ENCODE measurements at regions not wholly inside any gene's neighbourhood (a gene's known extent, or its start where the extent isn't known, plus 50 kb on each side); places are given as distances from the start of the nearest gene placed in this dataset.

- no peak overlapping the region for H3K4me3 ChIP-seq (ENCODE audit: insufficient read depth, low read depth, low read length)
- no peak overlapping the region for H2BK5ac ChIP-seq (ENCODE audit: low read depth, low read length, poor library complexity, severe bottlenecking)
- no peak overlapping the region for H2BK15ac ChIP-seq (ENCODE audit: low read depth, low read length)
- no peaks in the 10 kb centered on the region for H3K79me1 ChIP-seq (ENCODE audit: low read depth in 1 of 2, low read length in 2 of 2)
- H3K23ac ChIP-seq (ENCODE audit: low read depth, low read length), result no peak overlapping the region
- peak overlapping the region; percentile 67 for H2AFZ ChIP-seq (replicated peaks; ENCODE audit: low read length, poor library complexity)
- H3K4me1 ChIP-seq (ENCODE audit: control insufficient read depth, insufficient read depth, low read length), result peaks cover 6% of the 10 kb centered on the region
- H2AK5ac ChIP-seq (ENCODE audit: low read depth, low read length), result no peak overlapping the region
- H3K9me1 ChIP-seq (ENCODE audit: insufficient read depth, low read length), result no peaks in the 10 kb centered on the region
- dilution Hi-C loops (cut with HindIII; ENCODE audit: low sequenced_read_pairs, unreplicated experiment) (no loop called here), in situ Hi-C loops (cut with MboI; ENCODE audit: low sequenced_read_pairs) (no loop called here), intact Hi-C loops (cut with micrococcal nuclease) (no loop called here)
- H4K8ac ChIP-seq (ENCODE audit: low read depth in 2 of 2, low read length in 2 of 2), result peak overlapping the region in 1 of 2 experiments; percentile 12; a peak in 1 of 4 replicates
- 0 out of 2 replicates have a peak overlapping the region, but pooled peaks have one; percentile 19 for H2BK120ac ChIP-seq (ENCODE audit: low read depth, low read length)
- CTCF ChIA-PET, result no interaction called here
- no peak overlapping the region for H3K4me2 ChIP-seq (ENCODE audit: low read depth, low read length)
- peak overlapping the region; percentile 16; the same call in 1 of the 2 replicates for H4K91ac ChIP-seq (ENCODE audit: insufficient read depth, low read depth, low read length)
- TF ChIP-seq POLR2A (IDR thresholded peaks at IDR 0.05; ENCODE audit: low read depth, low read length) (no peak), RCOR1 (IDR thresholded peaks at IDR 0.05; ENCODE audit: insufficient replicate concordance, low read length) (no peak), SMC3 (IDR thresholded peaks at IDR 0.05; ENCODE audit: low read depth, low read length) (no peak), NFE2L2 (IDR thresholded peaks at IDR 0.05; ENCODE audit: low read depth, low read length) (no peak), BHLHE40 (IDR thresholded peaks at IDR 0.05; ENCODE audit: low read depth, low read length) (no peak), MAFK (IDR thresholded peaks at IDR 0.05; ENCODE audit: low read depth, low read length) (no peak), CEBPB (IDR thresholded peaks at IDR 0.05; ENCODE audit: low read depth, low read length) (no peak)
- TF ChIP-seq, protein P1, sequence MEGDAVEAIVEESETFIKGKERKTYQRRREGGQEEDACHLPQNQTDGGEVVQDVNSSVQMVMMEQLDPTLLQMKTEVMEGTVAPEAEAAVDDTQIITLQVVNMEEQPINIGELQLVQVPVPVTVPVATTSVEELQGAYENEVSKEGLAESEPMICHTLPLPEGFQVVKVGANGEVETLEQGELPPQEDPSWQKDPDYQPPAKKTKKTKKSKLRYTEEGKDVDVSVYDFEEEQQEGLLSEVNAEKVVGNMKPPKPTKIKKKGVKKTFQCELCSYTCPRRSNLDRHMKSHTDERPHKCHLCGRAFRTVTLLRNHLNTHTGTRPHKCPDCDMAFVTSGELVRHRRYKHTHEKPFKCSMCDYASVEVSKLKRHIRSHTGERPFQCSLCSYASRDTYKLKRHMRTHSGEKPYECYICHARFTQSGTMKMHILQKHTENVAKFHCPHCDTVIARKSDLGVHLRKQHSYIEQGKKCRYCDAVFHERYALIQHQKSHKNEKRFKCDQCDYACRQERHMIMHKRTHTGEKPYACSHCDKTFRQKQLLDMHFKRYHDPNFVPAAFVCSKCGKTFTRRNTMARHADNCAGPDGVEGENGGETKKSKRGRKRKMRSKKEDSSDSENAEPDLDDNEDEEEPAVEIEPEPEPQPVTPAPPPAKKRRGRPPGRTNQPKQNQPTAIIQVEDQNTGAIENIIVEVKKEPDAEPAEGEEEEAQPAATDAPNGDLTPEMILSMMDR (conservative IDR thresholded peaks at IDR 0.05; ENCODE audit: low read depth, low read length), result no peak
- 48% methylated on average over 4 of the region's 8 CpGs; no CpG with 5 or more reads in 1 of the 2 experiments for WGBS, 2 experiments (ENCODE audit: extremely low coverage in 2 of 2, insufficient read length in 1 of 2)
- no peak overlapping the region for H3K9ac ChIP-seq (ENCODE audit: low read depth, low read length)
- DNase-seq, result no peak
- no peaks in the 10 kb centered on the region for H3K9me3 ChIP-seq (ENCODE audit: control insufficient read depth, insufficient read depth, low read length)
- H3K36me3 ChIP-seq (ENCODE audit: control insufficient read depth, insufficient read depth, low read length), result no peaks in the 10 kb centered on the region
- no peak overlapping the region for H3K27ac ChIP-seq (ENCODE audit: insufficient read depth, low read length)
- H3K27me3 ChIP-seq (ENCODE audit: control insufficient read depth, insufficient read depth, low read length), result peaks cover 3% of the 10 kb centered on the region
- peak overlapping the region; percentile 37; the same call in 1 of the 2 replicates for H3K4ac ChIP-seq (ENCODE audit: low read depth, low read length)
- H3K56ac ChIP-seq (ENCODE audit: extremely low read depth, insufficient read depth, low read length), result no peak overlapping the region
- H3K14ac ChIP-seq (replicated peaks; ENCODE audit: low read depth, low read length), result peak overlapping the region; percentile 55; the same call in 1 of the 2 replicates
- H3K18ac ChIP-seq (ENCODE audit: low read depth, low read length), result no peak overlapping the region; the same call in 1 of the 2 replicates
- H2AK9ac ChIP-seq (replicated peaks; ENCODE audit: low read depth, low read length, poor library complexity), result no peak overlapping the region
- no TSS peak for BruUV-seq (replicated peaks)
- H2BK20ac ChIP-seq (ENCODE audit: low read depth, low read length), result 0 out of 2 replicates have a peak overlapping the region, but pooled peaks have one; percentile 20
- H4K20me1 ChIP-seq (ENCODE audit: insufficient read depth, low read length), result no peaks in the 10 kb centered on the region
- POLR2A ChIA-PET (ENCODE audit: unreplicated experiment), result no interaction called here
- no peak overlapping the region for H4K5ac ChIP-seq (ENCODE audit: low read depth, low read length)
- ATAC-seq (ENCODE audit: low read depth), result no peak
These were observed 83.8 kb downstream of the FOXF2 start for GRCh38 chr6:1473166-1473565.

All from IMR-90 (cell line).